Osteoblast (primary cell): ENCODE measurements at regions not wholly inside any gene's neighbourhood (a gene's known extent, or its start where the extent isn't known, plus 50 kb on each side); places are given as distances from the start of the nearest gene placed in this dataset.
"Not testable (repeated sequence)": the region's sequence is repeated elsewhere in the genome, so short reads cannot be mapped to it uniquely, and the experiment has no call there.

Experiments used
- DNase-seq: peaks from one replicate; pipeline ENCODE4 v3.0.0; 2011; ENCODE audit warnings: low spot score, mixed read lengths; ENCODE audit not compliant: insufficient read length; ENCODE audit errors: missing footprints
- H2AFZ ChIP-seq: 2 replicates; pipeline ENCODE4 v1.6.0; 2011; ENCODE audit warnings: mild to moderate bottlenecking, low read length
- H3K27ac ChIP-seq: 2 replicates; pipeline ENCODE4 v1.5.1; 2011; ENCODE audit warnings: mild to moderate bottlenecking, low read depth, low read length, moderate library complexity
- H3K27me3 ChIP-seq: 2 replicates; pipeline ENCODE4 v1.6.0; 2012; ENCODE audit warnings: mild to moderate bottlenecking, control low read depth, inconsistent platforms, low read length, moderate library complexity; ENCODE audit not compliant: insufficient read depth
- H3K36me3 ChIP-seq: 2 replicates; pipeline ENCODE4 v1.5.1; 2011; ENCODE audit warnings: mild to moderate bottlenecking, low read length, control low read depth, moderate library complexity; ENCODE audit not compliant: insufficient read depth
- H3K4me1 ChIP-seq: 2 replicates; pipeline ENCODE4 v1.5.1; 2011; ENCODE audit warnings: mild to moderate bottlenecking, low read length, control low read depth, moderate library complexity; ENCODE audit not compliant: insufficient read depth
- H3K4me2 ChIP-seq: 2 replicates; pipeline ENCODE4 v1.6.0; 2011; ENCODE audit warnings: mild to moderate bottlenecking, low read length; ENCODE audit not compliant: insufficient read depth
- H3K4me3 ChIP-seq: fragments of 200-600 bp; sonication (generic); 3 replicates; pipeline ENCODE4 v1.5.1; 2012; ENCODE audit warnings: mild to moderate bottlenecking, low read length, inconsistent platforms; ENCODE audit not compliant: insufficient read depth
- H3K79me2 ChIP-seq: 2 replicates; pipeline ENCODE4 v1.6.0; 2012; ENCODE audit warnings: mild to moderate bottlenecking, low read length, control low read depth, inconsistent platforms; ENCODE audit not compliant: insufficient read depth
- H3K9me3 ChIP-seq: 2 replicates; pipeline ENCODE4 v1.5.1; 2011; ENCODE audit warnings: low read depth, low read length, control low read depth
- H4K20me1 ChIP-seq: 2 replicates; pipeline ENCODE4 v1.6.0; 2012; ENCODE audit warnings: mild to moderate bottlenecking, low read length, control low read depth; ENCODE audit not compliant: insufficient read depth
- TF ChIP-seq, protein P1 (sequence below): IDR thresholded peaks from 2 replicates; pipeline ENCODE4 v1.5.1; 2011; ENCODE audit warnings: mild to moderate bottlenecking, low read depth, low read length, moderate library complexity; ENCODE audit errors: extremely low read depth

- DNase-seq = no peak
- Histone ChIP-seq H4K20me1 (no peaks in the 10 kb centered on the region), H3K27me3 (peaks cover 29% of the 10 kb centered on the region), H3K4me2 (no peak overlapping the region), H3K36me3 (no peaks in the 10 kb centered on the region), H2AFZ (no peak overlapping the region), H3K4me1 (no peaks in the 10 kb centered on the region), H3K27ac (no peak overlapping the region), H3K9me3 (peaks cover 6% of the 10 kb centered on the region), H3K79me2 (no peaks in the 10 kb centered on the region), H3K4me3 (no peak overlapping the region)
- TF ChIP-seq, protein P1, sequence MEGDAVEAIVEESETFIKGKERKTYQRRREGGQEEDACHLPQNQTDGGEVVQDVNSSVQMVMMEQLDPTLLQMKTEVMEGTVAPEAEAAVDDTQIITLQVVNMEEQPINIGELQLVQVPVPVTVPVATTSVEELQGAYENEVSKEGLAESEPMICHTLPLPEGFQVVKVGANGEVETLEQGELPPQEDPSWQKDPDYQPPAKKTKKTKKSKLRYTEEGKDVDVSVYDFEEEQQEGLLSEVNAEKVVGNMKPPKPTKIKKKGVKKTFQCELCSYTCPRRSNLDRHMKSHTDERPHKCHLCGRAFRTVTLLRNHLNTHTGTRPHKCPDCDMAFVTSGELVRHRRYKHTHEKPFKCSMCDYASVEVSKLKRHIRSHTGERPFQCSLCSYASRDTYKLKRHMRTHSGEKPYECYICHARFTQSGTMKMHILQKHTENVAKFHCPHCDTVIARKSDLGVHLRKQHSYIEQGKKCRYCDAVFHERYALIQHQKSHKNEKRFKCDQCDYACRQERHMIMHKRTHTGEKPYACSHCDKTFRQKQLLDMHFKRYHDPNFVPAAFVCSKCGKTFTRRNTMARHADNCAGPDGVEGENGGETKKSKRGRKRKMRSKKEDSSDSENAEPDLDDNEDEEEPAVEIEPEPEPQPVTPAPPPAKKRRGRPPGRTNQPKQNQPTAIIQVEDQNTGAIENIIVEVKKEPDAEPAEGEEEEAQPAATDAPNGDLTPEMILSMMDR = no peak
Measured at GRCh38 chr13:43946281-43946680, 66.6 kb downstream of the LACC1 start.

DNA sequence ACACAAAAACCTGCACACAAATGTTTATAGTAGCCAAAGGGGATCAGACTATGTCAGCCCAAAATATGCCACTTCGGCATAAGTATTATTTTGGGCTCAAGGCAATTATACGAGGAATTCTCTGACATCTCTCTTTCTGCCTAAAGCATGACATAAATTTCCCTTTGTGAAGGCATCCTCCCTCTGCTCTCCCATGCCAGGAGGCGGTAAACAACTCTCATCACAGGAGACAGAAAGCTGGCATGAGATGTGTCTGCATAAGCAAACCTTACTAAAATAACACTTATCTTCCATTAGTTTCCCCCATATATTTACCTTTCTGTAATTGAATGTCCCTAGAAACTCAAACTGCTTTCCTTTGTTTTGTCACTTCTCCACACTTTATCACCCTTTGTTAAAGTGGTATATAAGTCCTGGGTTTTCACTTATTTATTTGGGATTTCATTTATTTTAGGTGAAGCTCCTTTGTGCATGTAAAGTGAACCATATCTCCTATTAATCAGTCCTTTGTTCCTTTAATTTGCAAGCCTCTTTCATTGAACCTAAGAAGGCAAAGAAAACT lies 68.3 kb downstream of the LACC1 start:
- Histone ChIP-seq H3K4me2 (no peak overlapping the region), H3K4me1 (no peaks in the 10 kb centered on the region), H3K79me2 (no peaks in the 10 kb centered on the region), H3K4me3 (no peak overlapping the region), H3K9me3 (peaks cover 6% of the 10 kb centered on the region), H2AFZ (no peak overlapping the region), H3K36me3 (no peaks in the 10 kb centered on the region), H3K27ac (no peak overlapping the region), H4K20me1 (no peaks in the 10 kb centered on the region), H3K27me3 (peaks cover 21% of the 10 kb centered on the region)
- TF ChIP-seq, protein P1 = no peak
- DNase-seq = no peak

GRCh38 chr13:43953370-43953769 lies 73.7 kb downstream of the LACC1 start:
- Histone ChIP-seq H3K79me2 (no peaks in the 10 kb centered on the region), H3K36me3 (no peaks in the 10 kb centered on the region), H3K27ac (no peak overlapping the region), H3K4me2 (no peak overlapping the region), H4K20me1 (no peaks in the 10 kb centered on the region), H3K4me3 (no peak overlapping the region), H3K4me1 (no peaks in the 10 kb centered on the region), H3K9me3 (no peaks in the 10 kb centered on the region), H2AFZ (no peak overlapping the region), H3K27me3 (peaks cover 20% of the 10 kb centered on the region)
- TF ChIP-seq, protein P1 = no peak
- no peak for DNase-seq

DNA sequence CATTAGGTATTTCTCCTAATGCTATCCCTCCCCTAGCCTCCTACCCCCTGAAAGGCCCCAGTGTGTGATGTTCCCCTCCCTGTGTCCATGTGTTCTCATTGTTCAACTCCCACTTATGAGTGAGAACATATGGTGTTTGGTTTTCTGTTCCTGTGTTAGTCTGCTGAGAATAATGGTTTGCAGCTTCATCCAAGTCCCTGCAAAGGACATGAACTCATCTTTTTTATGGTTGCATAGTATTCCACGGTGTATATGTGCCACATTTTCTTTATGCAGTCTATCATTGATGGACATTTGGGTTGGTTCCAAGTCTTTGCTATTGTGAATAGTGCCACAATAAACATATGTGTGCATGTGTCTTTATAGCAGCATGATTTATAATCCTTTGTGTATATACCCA lies 77.3 kb downstream of the LACC1 start:
- H3K27ac ChIP-seq, DNase-seq: not testable (repeated sequence)

More for the DNA sequence above, 77.3 kb downstream of the LACC1 start:
- H2AFZ ChIP-seq, H3K9me3 ChIP-seq, H3K4me1 ChIP-seq, H4K20me1 ChIP-seq, H3K36me3 ChIP-seq, H3K4me2 ChIP-seq, H3K79me2 ChIP-seq, H3K4me3 ChIP-seq: not testable (repeated sequence)
- H3K27me3 ChIP-seq = peaks cover 21% of the 10 kb centered on the region
